Upper lobe of left lung (tissue), 6 donors: ENCODE measurements at regions not wholly inside any gene's neighbourhood (a gene's known extent, or its start where the extent isn't known, plus 50 kb on each side); places are given as distances from the start of the nearest gene placed in this dataset.

Experiments
- ATAC-seq, 2 donors: fragments of 200-7000 bp; cut with Tn5 transposase; one replicate each; pipeline ENCODE4 v1.9.1; 2022; ENCODE audit warnings: mild to moderate bottlenecking in 2 of 2, moderate library complexity in 2 of 2; ENCODE audit not compliant: low FRiP score in 2 of 2
- DNase-seq, 2 donors: peaks; one replicate each; pipeline ENCODE4 v3.0.0-alpha.2; 2019 to 2020
- H3K27ac ChIP-seq, 4 donors: fragments of 200-600 bp; sonication (generic); one replicate each; pipeline ENCODE4 v1.5.1; 2016 to 2019
- H3K27me3 ChIP-seq, 4 donors: fragments of 200-600 bp; sonication (generic); one replicate each; pipeline ENCODE4 v1.5.1; 2017 to 2019
- H3K36me3 ChIP-seq, 4 donors: fragments of 200-600 bp; sonication (generic); one replicate each; pipeline ENCODE4 v1.5.1; 2016 to 2019
- H3K4me1 ChIP-seq, 4 donors: fragments of 200-600 bp; sonication (generic); one replicate each; pipeline ENCODE4 v1.5.1; 2018 to 2019
- H3K4me3 ChIP-seq, 4 donors: fragments of 200-600 bp; sonication (generic); one replicate each; pipeline ENCODE4 v1.5.1; 2017 to 2019; ENCODE audit warnings: mild to moderate bottlenecking in 2 of 4, moderate library complexity in 1 of 4
- H3K9me3 ChIP-seq, 4 donors: fragments of 200-600 bp; sonication (generic); one replicate each; pipeline ENCODE4 v1.5.1; 2018 to 2019
- CTCF ChIP-seq, 6 experiments: fragments of 450-650 bp in 4 of 6; fragments of 200-600 bp in 2 of 6; sonication (generic) in 2 of 6; IDR thresholded peaks; one replicate each; pipeline ENCODE4 v1.5.1; 2016 to 2019; ENCODE audit warnings: antibody characterized with exemption in 6 of 6
- EP300 ChIP-seq, 4 donors: sonication (generic); formaldehyde crosslinking; IDR thresholded peaks; one replicate each; pipeline ENCODE4 v1.5.1; 2017; ENCODE audit warnings: antibody characterized with exemption in 4 of 4, control low read depth in 2 of 4
- POLR2A ChIP-seq, 4 donors: fragments of 450-650 bp; IDR thresholded peaks; one replicate each; pipeline ENCODE4 v1.5.1; 2016 to 2017; ENCODE audit warnings: antibody characterized with exemption in 4 of 4, mild to moderate bottlenecking in 2 of 4
- POLR2AphosphoS5 ChIP-seq, 2 donors: sonication (generic); formaldehyde crosslinking; IDR thresholded peaks; one replicate each; pipeline ENCODE4 v1.5.1; 2017; ENCODE audit warnings: antibody characterized with exemption in 2 of 2
- WGBS, 2 donors: methylation state at CpG; one replicate each; pipeline ENCODE4 v1.1.5; 2017 to 2018; 5-methylcytosine and 5-hydroxymethylcytosine counted together
- donor health status: DM: no; HTN: no; CAD: no; lungs with moderate emphysema.
- donor health status: DM: no; HTN: yes; CAD: no; lungs with severe emphysema.

- DNase-seq (no peak), ATAC-seq (no peak)
- no peaks in the 10 kb centered on the region for H3K27me3 ChIP-seq
- H3K27ac ChIP-seq: no peak overlapping the region
- no peak overlapping the region for H3K4me3 ChIP-seq
- 76 to 85% methylated on average over 2 of the region's 2 CpGs for WGBS, 2 donors
- H3K4me1 ChIP-seq: peaks cover 0 to 4% (median 0%) of the 10 kb centered on the region in 4 donors
- TF ChIP-seq EP300 (IDR thresholded peaks at IDR 0.05) (no peak), POLR2A (IDR thresholded peaks at IDR 0.05) (no peak), POLR2AphosphoS5 (IDR thresholded peaks at IDR 0.05) (no peak), CTCF (IDR thresholded peaks at IDR 0.05) (no peak)
- no peaks in the 10 kb centered on the region for H3K9me3 ChIP-seq
- no peaks in the 10 kb centered on the region for H3K36me3 ChIP-seq
These were observed 515.5 kb downstream of the PDHA2 start for GRCh38 chr4:96355414-96355813.

- H3K27me3 ChIP-seq: no peaks in the 10 kb centered on the region
- no peak for TF ChIP-seq POLR2AphosphoS5 (IDR thresholded peaks at IDR 0.05)
- no peak for TF ChIP-seq CTCF (IDR thresholded peaks at IDR 0.05)
- TF ChIP-seq POLR2A (IDR thresholded peaks at IDR 0.05): no peak
- no peak for TF ChIP-seq EP300 (IDR thresholded peaks at IDR 0.05)
- peaks cover 0 to 4% (median 0%) of the 10 kb centered on the region in 4 donors for H3K4me1 ChIP-seq
- no peak overlapping the region for H3K27ac ChIP-seq
- DNase-seq (no peak), ATAC-seq (no peak)
- H3K4me3 ChIP-seq: no peak overlapping the region
- 51 to 65% methylated on average over 2 of the region's 2 CpGs for WGBS, 2 donors
- H3K9me3 ChIP-seq: no peaks in the 10 kb centered on the region
- H3K36me3 ChIP-seq: no peaks in the 10 kb centered on the region
These were observed 516.9 kb downstream of the PDHA2 start for GRCh38 chr4:96356591-96357370.

- Histone ChIP-seq H3K4me1 (no peaks in the 10 kb centered on the region), H3K36me3 (no peaks in the 10 kb centered on the region), H3K9me3 (peaks cover 0 to 8% (median 0%) of the 10 kb centered on the region in 4 donors), H3K27ac (no peak overlapping the region), H3K4me3 (no peak overlapping the region), H3K27me3 (no peaks in the 10 kb centered on the region)
- no peak for DNase-seq
- WGBS, 2 donors: 77 to 82% methylated on average over 1 of the region's 1 CpG
- TF ChIP-seq EP300 (IDR thresholded peaks at IDR 0.05): no peak
- TF ChIP-seq POLR2A (IDR thresholded peaks at IDR 0.05): no peak
- no peak for TF ChIP-seq CTCF (IDR thresholded peaks at IDR 0.05)
- no peak for TF ChIP-seq POLR2AphosphoS5 (IDR thresholded peaks at IDR 0.05)
- no peak for ATAC-seq
These were observed 526.7 kb downstream of the PDHA2 start for GRCh38 chr4:96366632-96367031.

- DNase-seq: no peak
- H3K27me3 ChIP-seq: no peaks in the 10 kb centered on the region
- peaks cover 0 to 7% (median 0%) of the 10 kb centered on the region in 4 donors for H3K9me3 ChIP-seq
- H3K4me1 ChIP-seq: no peaks in the 10 kb centered on the region
- WGBS, 2 donors: 75 to 91% methylated on average over 3 of the region's 3 CpGs
- H3K27ac ChIP-seq: no peak overlapping the region
- H3K4me3 ChIP-seq: no peak overlapping the region
- no peak for ATAC-seq
- TF ChIP-seq POLR2AphosphoS5 (IDR thresholded peaks at IDR 0.05) (no peak), CTCF (IDR thresholded peaks at IDR 0.05) (no peak), POLR2A (IDR thresholded peaks at IDR 0.05) (no peak), EP300 (IDR thresholded peaks at IDR 0.05) (no peak)
- H3K36me3 ChIP-seq: no peaks in the 10 kb centered on the region
These were observed 535.5 kb downstream of the PDHA2 start for GRCh38 chr4:96375367-96375766.

GRCh38 chr4:96379524-96379923 is 539.6 kb downstream of the PDHA2 start:
- no peak for TF ChIP-seq EP300 (IDR thresholded peaks at IDR 0.05)
- no peak for TF ChIP-seq POLR2AphosphoS5 (IDR thresholded peaks at IDR 0.05)
- TF ChIP-seq POLR2A (IDR thresholded peaks at IDR 0.05): no peak
- TF ChIP-seq CTCF (IDR thresholded peaks at IDR 0.05): no peak
- DNase-seq (no peak), ATAC-seq (no peak)
- Histone ChIP-seq H3K27ac (no peak overlapping the region), H3K4me3 (no peak overlapping the region), H3K36me3 (no peaks in the 10 kb centered on the region), H3K9me3 (peaks cover 0 to 4% (median 0%) of the 10 kb centered on the region in 4 donors), H3K27me3 (no peaks in the 10 kb centered on the region), H3K4me1 (no peaks in the 10 kb centered on the region)
- 79 to 81% methylated on average over 2 of the region's 2 CpGs for WGBS, 2 donors
